ENCODE measurements at regions not wholly inside any gene's neighbourhood (a gene's known extent, or its start where the extent isn't known, plus 50 kb on each side); places are given as distances from the start of the nearest gene placed in this dataset.

GRCh38 chr4:27881705-27882104 is 1021.1 kb downstream of the STIM2 start (continued):
- TF ChIP-seq ZNF462 (CRISPR knock-in tag; IDR thresholded peaks at IDR 0.05) (no peak), EZH2phosphoT487 (IDR thresholded peaks at IDR 0.05; ENCODE audit: unreplicated experiment) (no peak), STAT1 (IDR thresholded peaks at IDR 0.05; ENCODE audit: unreplicated experiment) (no peak), NANOG (IDR thresholded peaks at IDR 0.05; ENCODE audit: borderline replicate concordance) (no peak)

- no peaks in the 10 kb centered on the region for H3K27me3 Mint-ChIP-seq (ENCODE audit: insufficient read depth, low read depth, poor library complexity)
- no peak overlapping the region for H3K27ac ChIP-seq (ENCODE audit: low read depth)
- no peak overlapping the region for H3K4me2 ChIP-seq
- H3F3A ChIP-seq (replicated peaks; ENCODE audit: low read depth) = no peaks in the 10 kb centered on the region
- H3K9me3 Mint-ChIP-seq = peaks cover 9% of the 10 kb centered on the region; the same call in 2 of the 3 replicates
- TF ChIP-seq CTCF (conservative IDR thresholded peaks at IDR 0.05; ENCODE audit: low read depth in 2 of 2) = no peak
- no peak for TF ChIP-seq STAT1 (IDR thresholded peaks at IDR 0.05; ENCODE audit: unreplicated experiment)
- TF ChIP-seq CREB1 (CRISPR knock-in tag; IDR thresholded peaks at IDR 0.05; ENCODE audit: low read depth) = no peak
- no peaks in the 10 kb centered on the region for H4K20me1 ChIP-seq (replicated peaks; ENCODE audit: insufficient read depth)
- H3K27me3 ChIP-seq (ENCODE audit: insufficient read depth) = no peaks in the 10 kb centered on the region
- no peak overlapping the region for H3K27ac Mint-ChIP-seq
- no peak overlapping the region for H3K4me3 ChIP-seq
- H3K9me2 ChIP-seq (ENCODE audit: insufficient read depth) = peaks cover 10% of the 10 kb centered on the region
- no peak overlapping the region for H3K4me3 Mint-ChIP-seq
- no peaks in the 10 kb centered on the region for H3K79me2 ChIP-seq (replicated peaks; ENCODE audit: insufficient read depth)
- no peaks in the 10 kb centered on the region; the same call in 1 of the 2 replicates for H3K4me1 ChIP-seq (ENCODE audit: insufficient read depth)
- H3K4me1 Mint-ChIP-seq = peaks cover 9% of the 10 kb centered on the region
- H3K36me3 Mint-ChIP-seq (ENCODE audit: low read depth) = peaks cover 11% of the 10 kb centered on the region
- H2AFZ ChIP-seq = peak overlapping the region; percentile 23; the same call in 1 of the 2 replicates
- no peak for DNase-seq (ENCODE audit: low spot score)
- no peaks in the 10 kb centered on the region for H3K36me3 ChIP-seq (ENCODE audit: insufficient read depth)
- ATAC-seq = no peak
These were observed 1025.5 kb downstream of the STIM2 start for GRCh38 chr4:27886120-27886519.
